OCI-LY3 (cell line): ENCODE measurements at regions not wholly inside any gene's neighbourhood (a gene's known extent, or its start where the extent isn't known, plus 50 kb on each side); places are given as distances from the start of the nearest gene placed in this dataset.

Experiments used
- CTCF ChIP-seq: fragments of 200-600, 300-600 bp; sonication (generic); IDR thresholded peaks from 2 replicates; pipeline ENCODE4 v1.5.1; 2014; ENCODE audit warnings: antibody characterized with exemption, low read length, low read depth
- EZH2phosphoT487 ChIP-seq: fragments of 200-600 bp; shearing (Covaris generic); IDR thresholded peaks from 2 replicates; pipeline ENCODE4 v1.6.1; 2018; ENCODE audit warnings: antibody characterized with exemption, mixed run types, low read depth

DNA sequence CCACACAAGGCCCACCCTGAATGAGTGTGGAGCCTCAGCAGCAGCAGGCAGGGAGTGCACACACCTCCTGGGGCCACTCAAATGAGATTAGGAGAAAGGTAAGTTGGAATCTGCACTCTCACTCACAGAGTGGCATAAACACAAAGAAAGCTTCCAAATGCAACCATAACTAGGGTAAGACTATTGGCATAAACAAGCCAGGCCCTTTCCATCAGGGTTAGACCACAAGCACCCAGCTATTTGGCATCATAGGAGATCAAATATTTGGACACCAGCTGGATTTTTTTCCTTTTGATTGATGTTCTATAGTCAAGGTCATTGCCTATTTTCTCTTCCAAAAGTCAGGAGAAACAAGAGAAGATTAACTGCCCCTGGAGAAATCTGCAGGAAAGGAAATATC, 471.5 kb downstream of the TXNL1 start:
- TF ChIP-seq CTCF (no peak), EZH2phosphoT487 (no peak)
